SJSA1 (cell line): ENCODE measurements at regions not wholly inside any gene's neighbourhood (a gene's known extent, or its start where the extent isn't known, plus 50 kb on each side); places are given as distances from the start of the nearest gene placed in this dataset.

Experiments
- DNase-seq, 2 experiments: peaks; one replicate each; pipeline ENCODE4 v3.0.0-alpha.2; 2015 to 2020; ENCODE audit warnings: low spot score in 2 of 2, low read depth in 1 of 2
- H3K27ac ChIP-seq: fragments of 250-450 bp; sonication (Bioruptor Pico); 2 replicates; pipeline ENCODE4 v1.5.1; 2020; ENCODE audit warnings: mild to moderate bottlenecking, moderate library complexity
- H3K27me3 ChIP-seq: fragments of 250-450 bp; sonication (Bioruptor Pico); replicated peaks from 2 replicates; pipeline ENCODE4 v1.5.1; 2020; ENCODE audit warnings: mild to moderate bottlenecking, moderate library complexity
- H3K36me3 ChIP-seq: fragments of 250-450 bp; sonication (Bioruptor Pico); 2 replicates; pipeline ENCODE4 v1.5.1; 2020; ENCODE audit warnings: mild to moderate bottlenecking
- H3K4me1 ChIP-seq: fragments of 250-450 bp; sonication (Bioruptor Pico); replicated peaks from 2 replicates; pipeline ENCODE4 v1.6.1; 2021; ENCODE audit warnings: mild to moderate bottlenecking
- H3K4me3 ChIP-seq: fragments of 250-450 bp; sonication (Bioruptor Pico); 2 replicates; pipeline ENCODE4 v1.5.1; 2020; ENCODE audit warnings: mild to moderate bottlenecking
- H3K9me3 ChIP-seq: fragments of 250-450 bp; sonication (Bioruptor Pico); replicated peaks from 2 replicates; pipeline ENCODE4 v1.5.1; 2020; ENCODE audit warnings: mild to moderate bottlenecking

DNA sequence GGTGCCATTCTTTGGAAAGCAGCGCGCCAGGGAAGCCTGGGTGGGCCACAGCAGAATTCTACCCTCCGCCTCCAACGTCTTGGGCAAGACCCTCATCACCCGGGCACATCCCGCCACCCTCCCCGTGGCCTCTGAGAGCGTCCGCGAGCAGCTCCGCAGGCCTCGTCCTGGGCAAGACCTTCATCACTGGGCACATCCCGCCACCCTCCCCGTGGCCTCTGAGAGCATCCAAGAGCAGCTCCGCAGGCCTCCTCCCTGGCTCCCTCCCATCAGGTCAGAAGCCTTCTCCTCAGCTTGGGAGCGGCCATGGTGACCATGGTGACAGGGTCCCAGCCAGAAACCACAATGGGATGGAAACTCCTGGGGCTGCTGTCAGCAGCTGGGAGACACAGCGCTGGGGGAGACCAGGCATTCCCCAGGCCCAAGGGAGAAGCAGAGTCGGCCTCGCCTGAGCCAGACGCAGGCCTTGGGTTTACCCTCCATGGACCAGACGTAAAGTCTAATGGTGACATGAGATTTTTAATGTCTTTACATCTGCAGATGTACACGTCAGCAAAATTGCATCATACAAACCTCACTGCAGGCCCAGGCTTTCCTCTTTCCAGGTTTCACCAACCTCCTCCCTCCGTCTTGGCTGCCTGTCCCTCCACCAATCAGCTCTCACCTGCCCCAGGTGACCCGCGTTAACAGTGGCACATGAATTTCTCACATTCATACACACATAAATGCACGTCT lies 55.1 kb upstream of the PPP2R2D start:
- no peaks in the 10 kb centered on the region for H3K4me1 ChIP-seq
- no peaks in the 10 kb centered on the region for H3K36me3 ChIP-seq
- H3K9me3 ChIP-seq: no peaks in the 10 kb centered on the region
- no peaks in the 10 kb centered on the region for H3K27me3 ChIP-seq
- H3K4me3 ChIP-seq: no peak overlapping the region
- DNase-seq: peak in 1 of 2 experiments; percentile 24
- H3K27ac ChIP-seq: no peak overlapping the region

DNA sequence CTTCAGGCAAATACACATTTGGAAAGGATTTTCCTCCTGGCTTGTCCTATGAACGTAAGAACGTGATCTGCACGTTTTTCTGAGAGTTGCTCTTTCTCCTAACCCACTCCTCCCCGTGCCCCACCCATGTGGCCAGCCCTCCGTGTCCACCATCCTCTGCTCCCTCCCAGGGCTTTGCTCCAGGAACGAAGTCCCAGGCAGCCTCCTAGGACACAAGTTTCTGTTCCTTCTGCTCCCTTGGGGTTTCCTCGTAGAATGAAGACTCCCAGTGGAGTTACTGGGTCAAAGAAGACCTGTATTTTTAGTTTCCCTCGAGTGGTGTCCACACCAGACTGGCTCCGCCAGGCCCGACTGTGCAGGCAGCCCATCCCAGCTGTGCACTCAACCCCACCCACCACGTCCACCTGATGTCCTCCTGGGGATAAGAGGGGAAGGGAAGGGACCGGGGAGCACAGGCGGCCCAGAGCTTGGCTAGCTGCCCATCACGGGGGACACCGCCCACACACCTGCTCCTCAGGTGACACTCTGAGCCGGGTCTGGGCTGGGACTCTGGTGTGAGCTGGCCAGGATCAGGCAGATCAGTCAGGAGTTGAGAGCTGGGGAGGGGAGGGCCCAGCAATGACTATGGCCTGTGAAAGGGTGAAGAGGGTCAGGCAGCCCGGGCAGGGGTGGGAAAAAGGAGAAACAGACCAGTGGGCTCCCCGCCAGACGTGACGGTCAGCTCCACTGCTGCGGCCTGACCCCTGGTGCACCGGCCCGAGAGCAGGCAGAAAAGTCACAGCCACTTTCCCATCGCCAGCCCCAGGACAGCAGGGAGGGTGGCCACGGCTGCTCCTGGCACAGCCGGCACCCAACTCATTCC lies 54.3 kb upstream of the PPP2R2D start:
- no peaks in the 10 kb centered on the region for H3K36me3 ChIP-seq
- H3K9me3 ChIP-seq: no peaks in the 10 kb centered on the region
- no peak overlapping the region for H3K4me3 ChIP-seq
- H3K27me3 ChIP-seq: no peaks in the 10 kb centered on the region
- no peak overlapping the region for H3K27ac ChIP-seq
- no peaks in the 10 kb centered on the region for H3K4me1 ChIP-seq
- DNase-seq: peak in 1 of 2 experiments; percentile 30

DNA sequence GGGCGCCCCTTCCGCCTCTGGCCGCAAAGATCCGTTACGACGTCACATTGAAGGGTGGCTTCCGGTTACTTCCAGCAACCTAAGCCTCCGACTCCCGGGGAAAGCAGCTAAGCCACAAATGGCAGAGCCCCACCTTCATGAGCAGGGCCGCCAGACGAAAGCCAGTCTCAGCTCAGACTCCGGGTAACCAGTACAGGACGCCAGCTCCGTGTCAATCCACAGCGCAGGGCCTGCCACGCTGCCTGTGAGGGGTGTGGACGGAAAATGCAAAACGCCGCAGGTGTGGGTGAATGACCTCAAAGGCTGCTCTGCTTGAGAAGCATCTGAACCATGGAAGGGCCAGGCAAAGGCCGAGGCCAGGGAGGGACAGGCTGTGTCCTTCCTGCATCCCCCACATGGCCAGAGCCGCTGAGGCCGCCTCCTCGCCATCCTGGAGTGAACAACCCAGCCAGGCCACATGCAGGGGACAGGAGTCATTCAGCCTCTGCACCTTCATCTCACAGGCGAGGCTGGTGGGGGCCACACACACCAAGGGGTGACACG lies 53.5 kb upstream of the PPP2R2D start:
- Histone ChIP-seq H3K4me1 (no peaks in the 10 kb centered on the region), H3K4me3 (no peak overlapping the region), H3K27ac (no peak overlapping the region), H3K9me3 (no peaks in the 10 kb centered on the region), H3K27me3 (no peaks in the 10 kb centered on the region), H3K36me3 (no peaks in the 10 kb centered on the region)
- peak in 1 of 2 experiments; percentile 38 for DNase-seq

DNA sequence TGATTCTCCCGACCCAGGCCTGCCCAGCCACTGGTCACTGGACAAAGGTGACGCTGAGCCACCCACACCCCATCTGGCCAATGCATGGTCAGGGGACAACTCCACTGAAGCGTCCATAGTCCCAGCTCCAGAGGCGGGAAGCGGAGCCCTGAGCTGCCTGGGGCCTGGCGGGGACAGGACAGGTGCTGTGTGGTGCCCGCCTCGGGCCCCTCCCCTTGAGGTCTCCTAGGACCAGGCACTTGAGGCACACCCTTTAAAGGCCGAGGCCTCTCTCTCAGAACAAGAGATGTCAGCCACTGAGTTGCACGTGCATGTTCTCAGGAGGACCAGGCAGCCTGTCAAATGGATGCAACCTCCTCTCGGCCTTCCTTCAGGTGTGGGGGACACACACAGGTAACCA lies 52.5 kb upstream of the PPP2R2D start:
- Histone ChIP-seq H3K4me3 (no peak overlapping the region), H3K27me3 (no peaks in the 10 kb centered on the region), H3K9me3 (no peaks in the 10 kb centered on the region), H3K27ac (no peak overlapping the region), H3K4me1 (no peaks in the 10 kb centered on the region), H3K36me3 (no peaks in the 10 kb centered on the region)
- peak in 1 of 2 experiments; percentile 28 for DNase-seq

DNA sequence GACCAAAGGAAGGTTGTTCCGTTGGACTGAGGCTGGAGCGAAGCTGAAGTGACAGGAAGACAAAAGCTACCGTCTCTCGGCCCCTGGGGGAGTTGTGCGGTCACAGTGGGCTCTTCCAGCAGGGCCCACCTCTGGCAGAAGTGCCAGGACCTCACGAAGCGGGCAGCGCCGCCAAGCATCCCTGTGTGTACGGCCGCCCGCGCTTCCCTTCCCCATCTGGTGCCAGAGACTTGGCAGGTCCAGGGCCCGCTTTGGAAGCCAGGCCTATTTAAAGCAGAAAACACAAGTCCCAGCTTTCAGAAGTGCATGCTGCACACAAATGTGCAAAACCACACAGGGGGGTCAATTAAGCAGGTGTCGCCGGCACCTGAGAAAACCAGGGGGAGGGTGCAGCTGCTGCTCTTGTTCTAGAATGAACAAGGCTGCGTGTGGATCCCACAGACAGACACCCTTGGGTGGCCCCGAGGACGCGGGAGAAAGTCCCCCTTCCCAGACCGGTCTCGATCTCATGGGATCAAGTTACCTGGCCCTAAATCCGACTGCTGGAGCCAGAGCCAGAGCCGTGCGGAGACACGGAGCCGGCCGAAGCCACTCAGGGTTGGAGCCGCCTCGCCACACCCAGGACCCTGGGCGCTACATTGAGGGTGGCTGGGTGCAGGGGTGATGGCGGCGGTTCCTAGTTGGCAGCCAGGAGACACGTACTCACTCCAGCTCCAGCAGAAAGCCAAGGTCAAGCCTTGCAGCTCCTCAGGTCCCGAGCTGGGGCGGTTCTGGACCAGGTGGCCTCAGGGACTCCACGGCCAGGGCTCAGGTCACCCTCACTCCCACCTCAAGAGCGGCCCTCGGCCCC lies 51.8 kb upstream of the PPP2R2D start:
- peak in 1 of 2 experiments; percentile 32 for DNase-seq
- no peaks in the 10 kb centered on the region for H3K36me3 ChIP-seq
- H3K27me3 ChIP-seq: no peaks in the 10 kb centered on the region
- H3K4me1 ChIP-seq: no peaks in the 10 kb centered on the region
- no peak overlapping the region for H3K27ac ChIP-seq
- H3K9me3 ChIP-seq: no peaks in the 10 kb centered on the region
- H3K4me3 ChIP-seq: no peak overlapping the region

DNA sequence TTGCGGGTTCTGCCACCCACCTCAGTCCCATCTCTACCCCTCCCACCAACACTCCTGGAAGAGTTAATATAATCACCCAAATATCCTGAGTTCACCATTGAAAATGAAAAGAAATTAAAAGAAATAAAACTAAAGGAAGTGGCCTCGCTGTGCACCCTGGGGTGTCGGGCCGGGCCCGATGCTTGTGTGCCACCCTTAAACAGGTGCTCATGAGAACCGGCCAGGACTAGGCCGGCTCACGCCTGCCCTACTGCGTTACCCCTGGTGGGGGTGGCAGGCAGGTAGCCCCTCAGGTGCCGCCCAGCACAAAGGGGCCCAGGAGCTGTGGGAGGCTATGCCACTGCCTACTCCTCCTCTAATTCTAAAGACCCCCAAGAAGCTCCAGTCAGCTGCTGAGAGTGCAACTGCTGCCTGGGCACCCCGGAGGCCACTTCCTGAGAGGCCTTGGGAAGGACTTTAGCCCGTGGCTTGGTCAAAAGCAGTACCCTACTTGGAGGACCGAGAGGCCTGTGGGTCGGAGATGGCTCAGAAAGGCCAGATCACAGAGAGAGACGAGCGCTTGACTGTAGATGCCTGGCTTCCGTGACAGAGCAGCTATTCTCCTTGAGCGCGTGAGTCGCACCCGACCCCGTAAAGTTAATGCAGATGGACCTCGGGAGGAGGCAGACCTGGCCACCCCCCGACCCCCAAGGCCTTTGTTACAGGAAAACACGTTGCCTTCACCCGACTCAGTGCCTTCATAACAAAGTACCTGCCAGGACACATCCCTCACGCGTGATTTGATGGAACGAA lies 51.0 kb upstream of the PPP2R2D start:
- peak in 1 of 2 experiments; percentile 40 for DNase-seq
- Histone ChIP-seq H3K27ac (no peak overlapping the region), H3K4me1 (no peaks in the 10 kb centered on the region), H3K4me3 (no peak overlapping the region), H3K27me3 (no peaks in the 10 kb centered on the region), H3K9me3 (no peaks in the 10 kb centered on the region), H3K36me3 (no peaks in the 10 kb centered on the region)

DNA sequence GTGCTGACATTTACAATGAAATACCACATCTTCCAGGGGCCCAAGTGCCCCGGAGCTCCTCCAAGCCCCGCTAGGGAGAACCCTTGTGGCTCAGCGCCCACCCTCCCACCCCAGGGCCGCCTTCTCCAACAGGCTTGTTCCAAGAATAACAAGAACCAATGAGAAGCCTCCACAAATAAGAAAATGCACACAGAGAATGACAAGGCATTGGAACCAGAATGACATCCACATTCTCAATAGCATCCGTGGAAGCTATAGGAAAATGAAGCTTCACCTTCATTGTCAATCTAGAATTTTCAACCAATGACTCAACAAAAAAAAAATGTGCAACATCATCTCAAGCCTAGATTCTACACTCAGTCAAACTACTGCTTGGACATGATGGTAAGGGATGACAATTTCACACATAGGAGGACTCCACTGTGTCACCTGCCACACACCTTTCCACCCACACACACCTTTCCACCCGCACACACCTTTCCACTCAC lies 50.4 kb upstream of the PPP2R2D start:
- H3K4me1 ChIP-seq: no peaks in the 10 kb centered on the region
- DNase-seq: no peak

More for the DNA sequence above, 50.4 kb upstream of the PPP2R2D start:
- Histone ChIP-seq H3K27me3 (no peaks in the 10 kb centered on the region), H3K27ac (no peak overlapping the region), H3K4me3 (no peak overlapping the region), H3K36me3 (no peaks in the 10 kb centered on the region), H3K9me3 (no peaks in the 10 kb centered on the region)
